HG03354 (cell line): ENCODE measurements at regions not wholly inside any gene's neighbourhood (a gene's known extent, or its start where the extent isn't known, plus 50 kb on each side); places are given as distances from the start of the nearest gene placed in this dataset.

Source experiments
- ATAC-seq: cut with Tn5 transposase; IDR thresholded peaks from one replicate; pipeline ENCODE4 v1.9.1; 2021; ENCODE audit warnings: mild to moderate bottlenecking; ENCODE audit not compliant: unreplicated experiment, poor library complexity, severe bottlenecking

DNA sequence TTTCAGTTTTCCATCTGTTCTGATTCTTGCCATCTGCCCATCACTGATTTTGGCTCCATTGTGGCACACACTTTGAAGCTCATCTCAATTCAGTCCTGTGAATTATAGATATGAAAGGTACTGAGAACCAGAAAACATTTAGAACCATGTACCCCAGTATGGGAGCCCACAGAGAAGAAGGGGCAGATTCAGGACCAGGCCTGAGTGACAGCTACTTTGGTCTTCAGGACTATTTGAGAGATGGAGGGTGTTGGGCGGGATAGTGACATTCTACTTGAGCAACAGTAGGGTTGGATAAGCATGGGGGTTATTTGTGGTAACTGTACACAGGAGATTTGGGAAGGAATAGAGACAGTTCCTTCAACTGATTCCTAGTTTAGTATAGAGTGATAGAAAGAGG lies 259.2 kb upstream of the MANEA start:
- no peak for ATAC-seq

DNA sequence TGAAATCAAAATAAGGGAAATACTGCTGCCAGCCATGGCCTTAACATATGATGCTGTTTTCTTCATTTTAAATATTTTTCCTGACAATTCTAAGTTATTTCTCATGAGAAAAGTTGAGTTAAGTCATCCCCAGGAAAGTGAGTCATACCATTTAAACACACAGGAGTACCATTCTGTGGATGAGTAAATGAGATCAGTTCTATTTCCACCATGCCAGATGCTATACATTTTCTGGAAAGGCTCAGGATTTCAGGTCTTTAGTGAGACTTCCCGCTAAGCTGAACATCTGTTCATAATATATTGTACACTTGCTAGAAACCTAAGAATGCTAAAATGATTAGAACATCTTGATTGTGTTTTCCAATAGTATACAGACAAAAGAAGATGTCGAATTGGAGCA lies 256.2 kb upstream of the MANEA start:
- ATAC-seq, result no peak

DNA sequence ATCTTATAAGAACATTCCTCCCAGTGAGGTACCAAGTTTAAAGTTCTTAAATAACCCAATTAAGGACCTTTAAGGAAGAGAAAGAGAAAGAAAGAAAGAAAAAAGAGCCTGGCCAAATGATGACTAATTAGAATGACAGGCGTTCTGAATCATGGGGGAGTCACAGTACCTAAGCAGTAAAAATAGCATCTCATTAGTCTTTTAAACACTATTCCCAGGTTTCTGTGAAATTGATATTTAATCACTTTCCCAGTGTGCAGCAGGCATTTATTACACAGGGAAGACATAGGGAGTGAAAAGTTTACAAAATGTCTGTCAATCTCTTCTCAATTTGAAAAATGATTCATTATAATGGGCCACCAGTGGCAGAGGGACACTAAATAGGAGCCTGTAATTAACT lies 251.4 kb upstream of the MANEA start:
- no peak for ATAC-seq

DNA sequence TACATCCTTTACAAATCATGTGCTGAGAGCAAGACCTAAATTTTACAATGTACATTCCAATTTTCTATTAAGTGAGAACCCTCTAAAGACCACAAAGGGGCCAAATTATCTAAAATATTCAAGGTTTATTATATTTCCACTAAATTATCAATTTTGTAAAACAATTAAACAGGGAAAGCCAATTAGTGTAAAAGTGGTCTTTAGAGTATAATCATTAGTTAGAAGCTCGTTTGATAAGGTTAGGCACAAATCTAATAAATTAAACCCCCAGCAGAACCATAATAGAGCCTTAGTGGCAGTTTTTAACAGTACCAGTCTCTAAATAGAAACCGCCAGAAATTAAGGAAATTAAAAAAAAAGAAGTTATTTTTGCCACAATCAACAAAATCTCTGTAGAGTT lies 249.1 kb upstream of the MANEA start:
- no peak for ATAC-seq

DNA sequence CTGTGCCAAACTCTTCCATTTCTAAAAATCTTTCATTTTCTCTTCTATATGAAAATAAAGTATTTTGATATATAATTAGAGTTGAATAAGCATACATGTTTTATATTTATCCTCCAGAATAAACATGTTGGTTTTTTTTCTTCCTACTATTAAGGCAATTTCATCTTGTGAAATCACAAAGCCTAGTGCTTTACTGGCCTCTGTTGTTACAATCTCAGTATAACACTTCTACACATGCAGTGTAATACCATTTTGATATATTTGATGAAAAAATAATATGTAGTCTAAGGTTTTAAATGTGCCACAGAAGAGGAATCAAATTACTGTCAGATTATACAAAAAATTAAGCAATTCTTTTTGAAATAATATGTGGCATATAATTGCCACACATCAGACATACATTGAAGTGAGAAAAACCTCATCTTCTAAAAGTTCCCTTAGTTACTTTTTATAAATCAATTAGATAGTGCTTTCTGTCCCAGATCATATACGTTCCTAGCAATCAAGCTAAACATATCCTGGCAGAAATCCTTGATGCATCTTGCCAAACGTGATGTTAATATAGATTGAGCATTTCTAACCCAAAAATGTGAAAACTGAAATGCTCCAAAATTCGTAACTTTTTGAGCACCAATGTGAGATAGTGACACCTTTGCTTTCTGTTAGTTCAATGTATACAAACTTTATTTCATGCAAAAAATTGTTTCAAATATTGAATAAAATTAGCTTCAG lies 225.1 kb upstream of the MANEA start:
- no peak for ATAC-seq

DNA sequence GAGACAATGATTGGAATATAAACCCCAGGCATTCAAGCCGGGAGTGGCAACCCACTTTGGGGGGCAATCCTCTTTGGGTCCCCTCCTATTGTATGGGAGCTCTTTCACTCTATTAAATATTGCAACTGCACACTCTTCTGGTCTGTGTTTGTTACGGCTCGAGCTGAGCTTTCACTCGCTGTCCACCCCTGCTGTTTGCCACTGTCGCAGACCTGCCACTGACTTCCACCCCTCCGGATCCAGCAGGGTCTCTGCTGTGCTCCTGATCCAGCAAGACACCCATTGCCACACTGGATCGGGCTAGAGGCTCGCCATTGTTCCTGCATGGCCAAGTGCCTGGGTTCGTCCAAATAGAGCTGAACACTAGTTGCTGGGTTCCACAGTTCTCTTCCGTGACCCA lies 222.8 kb upstream of the MANEA start:
- ATAC-seq, result no peak

DNA sequence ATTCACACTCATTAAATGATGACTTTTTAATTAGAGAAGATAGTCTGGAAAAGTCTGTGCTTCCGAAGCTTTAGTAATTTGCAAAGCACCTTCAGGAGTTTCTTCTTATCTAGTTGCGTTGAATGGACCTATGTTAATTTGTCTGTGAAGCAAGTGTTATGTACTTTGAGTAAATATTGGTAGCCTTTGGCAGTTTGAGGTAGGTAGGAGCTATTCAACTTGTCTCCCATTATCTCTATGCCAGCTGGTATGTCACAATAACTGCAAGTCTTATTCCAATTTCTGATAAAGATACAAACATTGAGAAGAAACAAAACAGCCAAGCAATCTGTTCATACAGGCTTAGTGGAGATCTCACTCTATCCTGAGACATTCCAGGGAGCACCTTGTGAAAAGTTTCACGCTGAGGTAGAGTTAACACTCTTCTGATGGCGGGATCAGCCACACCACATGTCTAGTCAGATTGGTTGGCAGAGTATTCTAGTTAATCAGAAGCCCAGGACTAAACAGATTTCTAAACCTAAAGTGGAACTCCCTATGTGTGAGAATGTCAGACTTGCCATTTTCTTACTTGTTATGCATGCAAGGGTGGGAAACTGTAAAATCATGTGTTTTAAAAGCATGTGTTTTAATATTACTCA lies 219.8 kb upstream of the MANEA start:
- no peak for ATAC-seq

DNA sequence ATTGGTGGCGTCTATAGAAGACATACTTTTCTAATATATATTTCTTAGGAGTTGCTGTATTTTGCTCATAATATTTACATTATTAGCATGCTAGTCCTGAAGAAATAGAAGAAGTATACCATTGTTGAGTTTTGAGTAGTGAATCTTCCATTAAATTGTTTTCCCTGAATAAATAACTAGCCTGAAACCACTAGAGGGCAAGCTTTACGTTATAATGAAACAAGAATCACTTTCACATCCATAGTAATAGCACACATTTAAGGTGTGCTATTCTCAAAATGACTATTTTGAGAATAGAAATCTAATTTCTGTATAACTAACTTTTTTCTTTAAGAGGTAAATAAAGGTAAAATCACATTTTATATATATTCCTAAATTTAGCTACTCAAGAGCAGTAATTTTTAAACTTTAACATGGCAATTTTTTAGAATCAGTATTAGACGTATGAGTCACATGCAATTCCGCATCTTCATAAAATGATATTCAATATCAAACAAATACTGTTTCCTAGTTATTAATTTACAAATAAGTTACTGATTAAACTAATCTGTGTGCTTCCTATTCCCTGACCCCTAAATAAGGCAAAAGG lies 213.2 kb upstream of the MANEA start:
- peak; percentile 89 for ATAC-seq

DNA sequence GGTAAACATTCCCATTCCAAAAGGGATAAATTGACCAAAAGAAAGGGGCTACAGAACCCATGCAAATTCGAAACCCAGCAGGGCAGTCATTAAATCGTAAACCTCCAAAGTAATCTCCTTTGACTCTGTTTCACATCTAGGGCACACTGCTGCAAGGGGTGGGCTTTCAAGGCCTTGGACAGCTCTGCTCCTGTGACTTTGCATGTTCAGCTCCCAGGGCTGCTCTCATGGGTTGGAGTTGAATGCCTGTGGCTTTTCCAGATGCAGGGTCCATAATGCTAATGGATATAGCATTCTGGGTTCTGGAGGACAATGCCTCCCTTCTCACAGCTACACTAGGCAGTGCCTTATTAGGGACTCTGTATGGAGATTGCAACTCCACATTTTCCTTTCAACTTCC lies 211.9 kb upstream of the MANEA start:
- ATAC-seq, result no peak

DNA sequence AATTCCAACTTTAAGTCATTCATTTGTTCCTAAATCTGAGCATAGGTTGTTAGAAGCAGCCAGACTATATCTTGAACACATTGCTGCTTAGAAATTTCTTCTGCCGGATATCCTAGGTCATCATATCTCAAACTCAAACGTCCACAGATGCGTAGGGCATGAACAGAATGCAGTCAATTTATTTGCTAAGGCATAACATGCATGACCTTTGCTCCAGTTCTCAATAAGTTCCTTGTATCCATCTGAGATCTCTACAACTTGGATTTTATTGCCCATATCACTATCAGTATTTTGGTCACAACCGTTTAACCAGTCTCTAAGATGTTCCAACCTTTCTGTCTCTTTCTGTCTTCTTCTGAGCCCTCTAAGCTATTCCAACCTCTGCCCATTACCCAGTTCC lies 210.9 kb upstream of the MANEA start:
- ATAC-seq, result no peak

DNA sequence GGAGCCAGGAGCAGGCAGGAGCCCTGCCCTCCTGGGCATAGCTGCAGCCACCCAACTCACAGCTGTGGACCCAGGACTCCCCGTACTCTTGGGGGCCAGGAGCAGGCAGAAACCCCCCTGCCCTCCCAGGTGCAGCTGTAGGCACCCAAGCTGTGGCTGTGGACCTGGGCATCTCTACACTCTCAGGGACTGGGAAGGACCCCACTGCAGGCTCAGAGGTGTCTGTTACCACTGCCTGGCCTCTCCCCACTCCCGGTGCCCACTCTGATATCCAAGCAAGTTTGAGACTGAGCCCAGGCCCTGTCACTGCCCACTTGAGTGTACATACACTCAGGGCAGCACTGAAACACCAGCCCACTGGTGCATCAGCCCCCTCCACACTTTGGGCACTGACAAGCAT lies 193.5 kb upstream of the MANEA start:
- no peak for ATAC-seq

DNA sequence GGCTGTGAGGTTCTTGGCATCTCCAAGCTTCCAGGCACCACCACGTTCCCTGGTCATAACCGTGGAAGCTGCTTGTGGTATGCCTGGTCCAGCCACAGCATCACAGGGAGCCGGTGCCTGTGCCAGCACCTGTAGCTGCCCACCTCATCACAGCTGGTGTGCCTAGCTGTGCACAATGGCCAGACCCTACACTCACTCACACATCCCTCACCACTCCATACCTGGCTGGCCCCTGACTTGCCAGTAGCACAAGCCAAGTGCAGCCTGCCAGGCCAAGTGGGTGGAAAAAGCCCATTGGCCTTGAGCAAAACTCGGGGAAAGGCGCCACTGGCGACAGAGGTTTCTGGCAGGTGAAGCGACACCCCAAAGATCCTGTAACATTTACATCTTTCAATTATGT lies 192.3 kb upstream of the MANEA start:
- ATAC-seq, result no peak

DNA sequence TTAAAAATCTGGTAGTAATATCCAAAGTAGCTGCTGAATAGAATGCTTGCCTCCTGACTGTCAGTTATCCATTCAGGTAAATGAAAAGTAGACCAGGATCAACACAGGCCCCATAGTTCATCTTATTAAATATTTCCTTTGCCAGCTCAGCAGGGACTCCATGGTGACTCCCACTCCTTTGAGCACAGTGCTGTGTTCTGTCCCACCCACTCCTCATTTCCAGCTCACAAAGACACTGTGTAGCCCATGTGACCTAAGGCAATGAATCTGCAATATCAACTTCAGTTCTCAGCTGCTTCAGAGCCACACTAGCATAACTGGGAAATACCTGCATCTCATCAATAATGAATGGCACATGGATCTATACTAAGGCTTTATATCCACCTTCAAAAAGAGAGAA lies 189.5 kb upstream of the MANEA start:
- no peak for ATAC-seq

DNA sequence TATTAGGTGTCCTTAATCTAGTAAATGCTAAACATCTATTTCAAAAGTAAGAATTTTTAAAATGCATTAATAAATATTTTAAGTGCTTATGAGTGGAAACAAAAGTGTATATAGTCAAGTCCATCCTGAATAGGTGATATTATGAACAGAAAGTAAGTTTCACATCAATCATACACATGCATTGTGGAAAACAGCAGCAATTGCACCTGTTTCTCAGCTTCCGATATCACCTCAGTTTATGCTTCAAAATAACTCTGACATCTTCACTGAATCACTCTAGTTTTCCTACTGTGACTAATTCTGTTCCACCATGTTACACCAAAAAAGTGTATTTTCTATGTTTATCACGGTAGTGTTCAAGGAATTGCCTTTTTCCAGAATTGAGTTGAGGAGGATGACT lies 172.6 kb upstream of the MANEA start:
- no peak for ATAC-seq

DNA sequence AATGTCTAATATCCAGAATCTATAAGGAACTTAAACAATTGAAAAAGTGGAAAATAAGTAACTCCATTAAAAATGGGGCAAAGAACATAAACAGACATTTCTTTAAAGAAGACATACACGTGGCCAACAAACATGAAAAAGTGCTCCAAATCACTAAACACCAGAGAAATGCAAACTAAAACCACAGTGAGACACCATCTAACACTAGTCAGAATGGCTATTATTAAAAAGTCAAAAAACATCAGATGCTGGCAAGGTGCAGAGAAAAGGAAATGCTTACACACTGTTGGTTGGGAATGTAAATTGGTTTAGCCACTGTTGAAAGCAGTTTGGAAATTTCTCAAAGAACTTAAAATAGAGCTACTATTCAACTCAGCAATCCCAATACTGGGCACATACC lies 169.2 kb upstream of the MANEA start:
- ATAC-seq, result no peak

DNA sequence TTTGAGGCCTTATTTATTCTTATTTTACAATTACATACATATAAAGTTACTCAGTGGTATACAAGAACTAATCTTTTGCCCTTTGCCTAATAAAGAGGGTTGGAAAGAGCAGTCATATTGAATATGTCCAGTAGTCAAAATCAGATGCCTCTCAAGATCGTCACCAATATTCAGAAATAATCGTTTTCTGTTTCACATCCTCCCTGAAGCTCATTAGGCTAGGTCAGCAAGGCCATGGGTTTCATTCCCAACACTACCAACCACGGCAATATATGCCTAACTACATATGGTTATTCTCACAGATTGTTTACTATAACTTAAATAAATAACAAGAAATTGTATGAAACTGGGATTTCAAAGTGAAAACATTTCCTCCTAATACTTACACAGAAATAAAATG lies 167.2 kb upstream of the MANEA start:
- no peak for ATAC-seq

DNA sequence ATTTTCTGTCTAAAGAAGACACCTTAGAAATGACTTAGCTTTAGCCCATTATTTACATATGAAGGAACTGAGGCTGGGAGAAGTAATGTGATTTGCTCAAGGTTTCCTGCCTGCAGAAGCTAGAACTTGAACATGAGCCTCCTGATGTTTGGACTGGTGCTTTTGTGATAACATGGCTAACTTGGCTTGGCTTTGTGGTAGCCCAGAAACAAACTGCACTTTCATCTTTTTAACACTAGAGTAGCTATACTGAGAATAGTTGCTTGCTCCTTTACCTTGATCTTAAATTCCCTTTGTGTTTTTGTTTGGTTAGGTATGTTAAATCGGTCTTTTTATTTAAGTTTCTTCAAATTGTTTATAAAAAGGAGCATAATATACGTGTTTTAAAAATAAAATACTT lies 163.5 kb upstream of the MANEA start:
- no peak for ATAC-seq

DNA sequence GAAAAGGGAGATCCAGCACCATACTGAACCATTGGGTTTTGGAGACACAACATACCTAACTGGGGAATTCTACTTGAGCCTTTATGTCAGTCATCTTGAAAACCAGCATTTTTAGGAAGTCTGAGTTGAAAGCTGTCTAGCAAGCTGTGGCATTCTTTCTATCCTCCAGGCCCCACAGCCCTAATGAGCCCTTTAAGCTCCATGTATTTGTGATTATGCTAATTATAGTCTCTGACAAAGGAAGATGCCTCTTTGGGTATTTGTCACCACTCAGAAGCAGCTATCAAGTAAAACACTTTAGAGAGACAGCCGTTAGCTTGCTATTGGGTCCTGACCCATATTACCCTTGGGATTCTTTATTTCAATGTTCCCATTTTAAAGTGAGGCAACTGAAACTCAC lies 159.5 kb upstream of the MANEA start:
- no peak for ATAC-seq

DNA sequence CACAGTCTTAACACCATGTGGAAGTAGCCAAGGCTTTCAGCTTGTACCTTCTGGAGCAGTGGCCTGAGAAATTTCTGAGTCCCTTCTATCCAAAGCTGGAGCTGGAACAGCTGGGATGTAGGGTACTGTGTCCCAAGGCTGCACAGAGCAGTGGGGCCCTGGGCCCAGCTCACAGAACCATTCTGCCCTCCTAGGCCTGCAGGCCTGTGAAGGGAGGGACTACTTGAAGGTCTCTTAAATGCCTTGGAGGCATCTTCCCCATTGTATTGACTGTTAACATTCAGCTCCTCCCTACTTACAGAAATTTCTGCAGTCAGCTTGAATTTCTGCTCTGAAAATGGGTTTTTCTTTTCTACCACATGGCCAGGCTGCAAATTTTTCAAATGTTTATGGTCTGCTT lies 156.5 kb upstream of the MANEA start:
- no peak for ATAC-seq

DNA sequence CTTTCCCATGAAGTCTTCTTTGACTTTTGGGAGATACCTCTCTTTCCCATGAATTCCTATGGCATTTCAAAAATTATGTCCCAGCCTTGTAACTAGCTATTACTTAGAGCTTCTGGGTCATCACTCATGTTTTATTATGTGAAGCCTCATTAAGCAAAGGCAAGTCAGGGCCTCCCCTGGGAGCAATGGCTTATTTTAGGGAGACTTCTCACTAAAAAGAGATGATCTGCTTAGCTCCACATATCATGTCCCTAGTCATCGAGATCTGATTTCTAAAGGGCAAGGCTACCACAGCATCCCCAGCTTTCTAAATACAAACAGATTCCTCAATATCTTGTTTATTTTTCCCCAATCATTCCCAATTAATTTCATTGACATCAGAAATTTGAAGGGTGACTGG lies 154.0 kb upstream of the MANEA start:
- ATAC-seq, result no peak

DNA sequence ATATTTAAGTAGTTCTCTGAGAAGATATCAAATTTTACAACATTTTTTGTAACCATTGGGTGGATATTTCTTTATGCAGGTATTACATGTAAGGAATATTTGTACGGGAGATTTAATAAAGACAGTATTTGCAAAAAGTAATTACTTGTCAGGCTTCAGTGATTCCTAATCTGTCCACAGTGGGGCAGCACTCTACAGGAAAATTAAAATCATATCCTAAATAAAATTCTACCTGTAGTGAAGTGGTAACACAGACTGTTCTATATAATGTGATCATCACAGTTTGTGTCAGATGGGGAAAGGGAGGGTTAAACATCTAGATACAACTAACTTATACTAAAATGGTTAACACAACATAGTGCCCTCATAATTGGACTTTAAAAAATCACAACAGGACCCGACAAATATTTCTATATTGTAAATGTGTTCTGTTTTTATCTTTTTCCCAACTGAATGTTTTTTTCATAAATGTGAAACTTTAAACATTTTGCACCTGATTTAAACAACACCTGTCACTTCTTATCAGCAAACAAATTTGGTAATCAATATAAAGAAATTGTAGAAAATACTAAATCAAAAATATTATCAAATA lies 145.6 kb upstream of the MANEA start:
- ATAC-seq, result peak; percentile 72
